Amniotic epithelial cell (primary cell): ENCODE measurements at regions not wholly inside any gene's neighbourhood (a gene's known extent, or its start where the extent isn't known, plus 50 kb on each side); places are given as distances from the start of the nearest gene placed in this dataset.

Source experiments
- DNase-seq: peaks from one replicate; pipeline ENCODE4 v3.0.0-alpha.2; 2010; ENCODE audit warnings: low read depth

DNA sequence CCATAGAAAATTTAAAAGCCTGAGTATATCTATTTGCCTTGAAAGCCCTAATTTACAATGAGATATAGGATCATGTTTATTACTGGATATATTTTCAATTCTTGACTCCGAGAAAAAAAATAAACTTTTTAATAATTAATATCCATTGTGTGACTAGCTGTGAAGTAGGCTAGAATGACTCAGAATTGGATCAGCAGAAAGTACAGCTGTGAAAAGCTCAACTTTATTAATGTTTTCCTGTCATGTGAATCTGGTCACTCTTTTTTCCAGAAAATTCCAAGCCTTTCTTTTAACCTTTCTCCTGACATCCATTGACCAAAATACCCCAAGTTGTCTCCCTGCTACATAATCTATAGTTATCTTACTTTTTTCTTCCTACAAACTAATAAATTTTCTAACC lies 171.8 kb upstream of the PACRGL start:
- peak; percentile 60 for DNase-seq

- DNase-seq: peak; percentile 26
These were observed 170.6 kb upstream of the PACRGL start for GRCh38 chr4:20529691-20530090.

- no peak for DNase-seq
These were observed 168.0 kb upstream of the PACRGL start for GRCh38 chr4:20532116-20532790.

DNA sequence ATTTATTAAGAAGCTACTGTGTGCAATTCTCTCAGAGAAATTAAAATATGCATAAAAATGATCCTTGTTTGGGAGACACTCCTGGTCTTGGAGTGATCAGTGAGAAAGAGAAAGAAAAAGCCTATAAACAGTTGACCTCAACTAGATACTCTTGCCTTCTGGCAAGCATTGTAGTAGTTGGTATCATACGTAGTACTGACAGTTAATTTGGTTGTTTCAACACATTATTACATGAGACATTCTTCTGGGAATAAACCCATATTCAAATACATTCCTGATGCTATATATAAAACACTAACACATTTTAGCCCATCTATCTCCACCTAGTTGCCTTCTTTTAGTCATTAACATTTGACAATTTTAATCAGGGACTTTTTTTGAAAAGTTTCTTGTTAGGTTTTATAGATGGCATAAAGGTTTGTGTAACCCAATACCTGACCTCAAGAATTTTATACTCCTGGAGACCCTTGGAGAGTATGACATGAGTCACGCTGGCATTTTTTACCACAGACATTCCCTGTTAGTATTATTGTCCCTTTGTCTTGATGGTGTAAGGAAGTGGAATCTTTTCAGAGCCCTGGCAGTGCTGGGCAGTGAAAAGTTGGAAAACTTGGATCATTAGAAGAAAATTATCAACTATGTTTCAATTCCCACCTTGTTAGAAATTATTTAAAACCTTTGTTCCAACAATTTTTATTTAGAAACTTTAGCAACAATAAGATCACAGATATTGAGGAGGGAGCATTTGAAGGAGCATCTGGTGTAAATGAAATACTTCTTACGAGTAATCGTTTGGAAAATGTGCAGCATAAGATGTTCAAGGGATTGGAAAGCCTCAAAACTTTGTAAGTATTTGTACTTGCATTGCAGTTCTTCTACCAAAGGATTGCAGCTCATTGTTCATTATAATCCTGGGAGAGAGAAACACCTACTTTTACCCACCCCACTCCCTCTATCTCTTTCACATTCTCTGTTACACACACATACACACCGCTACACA lies 167.1 kb upstream of the PACRGL start:
- DNase-seq: peak; percentile 29

GRCh38 chr4:20538905-20539304 lies 161.4 kb upstream of the PACRGL start:
- no peak for DNase-seq

- DNase-seq: no peak
These were observed 157.1 kb upstream of the PACRGL start for GRCh38 chr4:20543131-20543530.

GRCh38 chr4:20544645-20545044 lies 155.6 kb upstream of the PACRGL start:
- peak; percentile 57 for DNase-seq

GRCh38 chr4:20552004-20552403 lies 148.3 kb upstream of the PACRGL start:
- DNase-seq: no peak

GRCh38 chr4:20554134-20554533 lies 146.1 kb upstream of the PACRGL start:
- DNase-seq: no peak

DNA sequence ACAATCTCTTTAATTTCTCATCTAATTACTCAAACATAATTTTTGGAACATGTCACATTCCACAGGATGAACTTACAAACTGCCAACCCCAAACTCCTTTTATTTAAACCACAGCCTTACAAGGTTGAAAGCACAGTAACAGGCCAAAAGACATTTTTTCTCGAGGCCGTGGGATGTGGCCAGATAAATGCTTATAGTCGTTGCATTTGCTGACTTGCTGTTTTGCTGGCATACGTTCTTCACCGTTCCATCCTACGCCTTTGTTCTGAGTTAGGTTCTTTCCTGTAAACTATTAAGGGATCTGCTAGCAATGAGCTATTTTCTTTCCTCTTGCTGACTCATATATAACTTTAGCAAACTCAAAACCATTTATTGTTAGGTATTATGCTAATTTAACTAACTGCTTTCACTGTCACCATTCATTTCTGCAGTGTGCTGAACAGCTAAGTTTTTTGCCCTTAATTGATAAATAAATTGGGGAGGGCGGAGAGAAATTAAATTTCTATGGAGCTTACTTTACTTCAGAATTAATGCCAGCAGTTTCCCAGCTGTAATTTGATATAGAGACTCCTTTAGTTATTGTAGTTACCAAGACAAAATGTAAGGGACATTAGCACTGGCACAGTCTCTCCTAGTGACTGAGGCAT lies 135.1 kb upstream of the PACRGL start:
- peak; percentile 50 for DNase-seq

DNA sequence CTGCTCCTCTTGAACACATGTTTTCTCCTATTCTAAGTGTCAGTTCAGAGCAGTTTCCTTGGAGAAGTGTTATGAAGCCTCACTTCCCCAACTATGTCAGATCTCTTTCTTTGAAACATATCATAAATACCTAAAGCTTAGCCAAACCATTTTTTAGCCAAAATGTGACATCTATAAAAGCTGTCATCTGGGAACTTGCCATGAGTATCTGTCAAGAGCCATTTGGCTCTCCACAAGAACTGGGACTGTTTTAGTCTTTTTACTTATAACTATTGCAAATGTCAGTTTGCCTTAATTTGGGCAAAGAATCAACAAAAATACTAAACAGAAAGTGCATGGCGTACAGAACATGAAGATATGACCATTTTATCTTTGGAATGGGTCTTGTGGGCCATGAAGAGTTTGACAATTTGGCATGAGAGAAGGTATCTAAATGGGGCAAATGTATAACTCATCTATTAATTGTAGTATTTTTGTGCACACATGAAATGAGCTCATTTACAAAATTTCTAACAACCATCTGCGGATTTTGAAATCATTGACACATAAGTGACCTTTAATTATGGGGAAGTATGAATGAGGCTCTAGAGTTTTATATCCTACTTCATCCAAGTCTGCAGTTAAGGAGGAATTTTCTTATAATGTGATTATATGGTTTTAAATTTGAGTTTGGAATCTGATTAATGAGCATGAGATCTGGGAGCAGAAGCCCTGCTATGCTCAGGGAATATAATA lies 129.1 kb upstream of the PACRGL start:
- DNase-seq: no peak

- no peak for DNase-seq
These were observed 127.3 kb upstream of the PACRGL start for GRCh38 chr4:20572976-20573375.

DNA sequence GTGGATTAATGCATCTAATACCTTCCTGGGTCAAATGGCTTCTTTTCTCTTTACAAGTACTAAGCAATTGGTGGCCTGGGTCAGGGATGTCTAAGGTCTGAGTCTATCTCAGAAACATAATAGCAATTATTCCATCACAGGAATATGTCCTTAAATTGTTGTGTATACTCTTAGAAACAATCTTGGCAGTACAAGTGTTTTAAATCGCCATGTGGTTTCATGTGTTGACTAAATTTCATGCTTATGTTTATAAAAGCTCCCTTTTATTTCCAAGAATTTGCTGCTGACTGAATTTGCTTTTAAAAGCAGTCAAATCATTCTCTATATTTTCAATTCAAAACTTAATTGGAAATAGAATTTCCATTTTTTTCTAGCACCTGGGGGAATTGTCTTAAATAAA lies 125.3 kb upstream of the PACRGL start:
- DNase-seq: no peak

- no peak for DNase-seq
These were observed 124.8 kb upstream of the PACRGL start for GRCh38 chr4:20575486-20575885.

DNA sequence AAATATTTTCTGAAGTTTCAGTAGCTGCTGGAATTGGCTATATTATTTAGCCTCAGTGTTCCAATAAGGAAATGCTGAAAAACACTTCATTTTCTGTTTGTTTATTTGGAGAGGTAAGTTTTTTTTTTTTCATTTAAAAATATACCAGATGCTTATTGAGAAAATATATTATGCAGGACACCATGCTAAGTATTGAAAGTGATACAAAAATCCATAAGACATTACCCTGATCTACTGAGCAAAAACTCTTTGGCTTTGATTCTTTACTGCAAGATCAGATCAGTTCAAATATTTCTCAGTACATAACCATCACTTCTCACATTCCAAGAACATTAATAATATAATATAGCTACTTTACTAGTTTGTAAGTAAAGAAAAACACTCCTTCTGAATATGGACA lies 123.4 kb upstream of the PACRGL start:
- DNase-seq: no peak

- no peak for DNase-seq
These were observed 122.6 kb upstream of the PACRGL start for GRCh38 chr4:20577702-20578101.

- no peak for DNase-seq
These were observed 119.4 kb upstream of the PACRGL start for GRCh38 chr4:20580907-20581306.

- no peak for DNase-seq
These were observed 110.8 kb upstream of the PACRGL start for GRCh38 chr4:20589436-20589835.

DNA sequence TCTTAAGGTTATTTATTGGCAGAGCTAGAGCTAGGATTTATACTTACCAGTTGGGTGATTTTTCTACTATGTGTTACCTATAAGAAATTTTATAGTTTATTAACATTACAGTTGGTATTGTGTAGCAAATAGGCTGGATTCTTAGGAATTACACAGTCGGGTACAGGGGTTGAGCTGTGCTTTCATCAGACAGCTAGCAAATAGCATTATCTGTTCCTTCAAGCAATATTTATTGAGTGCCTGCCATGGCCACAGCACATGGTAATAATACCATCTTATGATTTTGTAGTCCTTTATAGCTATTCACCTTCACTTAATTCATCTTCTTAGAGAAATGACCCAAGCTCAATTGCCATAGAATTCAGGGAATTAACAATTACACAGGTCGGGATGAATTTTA lies 109.4 kb upstream of the PACRGL start:
- no peak for DNase-seq

DNA sequence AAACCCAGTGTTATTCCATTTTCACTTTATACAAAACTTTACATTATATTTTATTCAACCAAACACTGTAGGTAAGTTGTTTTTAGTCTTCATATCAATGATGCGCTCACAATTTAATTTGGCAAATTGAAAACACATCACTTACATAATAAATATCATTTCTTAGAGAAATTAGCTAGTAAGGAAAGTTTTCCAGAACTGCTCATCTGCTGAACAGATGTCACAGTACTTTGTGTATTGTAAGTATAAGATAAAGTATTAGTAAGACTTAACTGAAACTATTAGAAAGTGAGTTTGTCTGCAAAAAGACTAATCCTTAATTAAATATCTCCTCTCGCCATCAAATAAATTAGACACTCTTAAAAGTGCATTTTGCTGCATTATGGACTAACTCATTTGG lies 108.7 kb upstream of the PACRGL start:
- no peak for DNase-seq

DNA sequence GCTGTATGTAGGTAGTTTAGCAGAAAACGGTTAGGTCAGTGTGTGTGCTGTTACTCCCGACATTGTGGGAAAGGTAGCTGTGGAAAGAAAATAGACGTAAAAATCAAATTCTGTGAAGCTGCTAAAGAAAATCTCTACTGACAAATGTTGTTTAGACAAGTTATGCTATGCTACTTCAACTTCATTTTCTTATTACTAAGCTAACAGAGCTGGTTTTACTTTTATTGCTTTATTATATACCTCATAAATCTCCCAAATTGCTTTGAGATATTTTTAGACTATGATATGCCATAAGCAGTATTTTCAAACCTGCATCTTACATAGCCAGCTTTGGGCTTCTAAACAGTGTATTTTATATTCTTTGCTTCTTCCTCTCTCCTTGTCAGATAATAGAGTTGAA lies 108.2 kb upstream of the PACRGL start:
- DNase-seq: no peak

DNA sequence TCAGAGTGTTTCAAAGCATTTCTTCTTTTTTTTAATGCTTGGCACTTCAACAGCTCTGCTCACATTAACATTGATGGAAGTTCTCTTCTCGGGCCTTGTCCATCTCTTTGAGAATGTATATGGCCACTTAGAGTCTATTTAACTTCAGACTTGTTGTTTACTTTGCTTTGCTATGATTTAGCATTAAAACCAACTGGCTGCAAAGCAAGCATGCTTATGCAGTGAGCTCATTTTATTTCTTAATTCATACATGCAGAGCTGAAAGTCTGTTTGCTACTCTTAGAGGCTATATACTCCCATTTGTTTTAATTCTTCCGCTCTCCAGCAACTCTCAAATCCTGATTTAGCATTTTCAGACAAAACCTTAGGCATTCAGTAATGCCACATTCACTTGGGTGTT lies 107.6 kb upstream of the PACRGL start:
- DNase-seq: peak; percentile 65
